Adrenal gland (tissue), 9 donors: ENCODE measurements at regions not wholly inside any gene's neighbourhood (a gene's known extent, or its start where the extent isn't known, plus 50 kb on each side); places are given as distances from the start of the nearest gene placed in this dataset.
"Not testable (repeated sequence)": the region's sequence is repeated elsewhere in the genome, so short reads cannot be mapped to it uniquely, and the experiment has no call there.

Experiments used
- DNase-seq, 7 donors: peaks; one replicate each; pipeline ENCODE4 v3.0.0-alpha.2; 2019 to 2020
- H3K27ac ChIP-seq, 5 donors: fragments of 200-600 bp; sonication (generic) in 4 of 5; 1 replicate in 3 of 5; 2 replicates in 2 of 5; pipeline versions ENCODE4 v1.5.1 to v1.8.0; 2016 to 2020; ENCODE audit warnings: mild to moderate bottlenecking in 1 of 5
- H3K27me3 ChIP-seq: fragments of 200-600 bp; 2 replicates; pipeline ENCODE4 v1.8.0; 2021
- H3K36me3 ChIP-seq, 2 donors: fragments of 200-600 bp; replicated peaks in 1 of 2; 1 replicate in 1 of 2; 2 replicates in 1 of 2; pipeline versions ENCODE4 v1.5.1 to v1.8.0; 2018 to 2022
- H3K4me1 ChIP-seq, 2 donors: fragments of 200-600 bp; replicated peaks in 1 of 2; 1 replicate in 1 of 2; 2 replicates in 1 of 2; pipeline versions ENCODE4 v1.5.1 to v1.8.0; 2018 to 2021
- H3K4me3 ChIP-seq, 4 donors: fragments of 200-600 bp; sonication (generic) in 3 of 4; one replicate each; pipeline ENCODE4 v1.5.1; 2016 to 2018
- H3K9me3 ChIP-seq, 3 donors: fragments of 200-600 bp; sonication (generic) in 1 of 3; replicated peaks in 1 of 3; 1 replicate in 2 of 3; 2 replicates in 1 of 3; pipeline versions ENCODE4 v1.5.1 to v1.8.0; 2016 to 2021
- POLR2A ChIP-seq, 2 donors: fragments of 450-650 bp; IDR thresholded peaks; one replicate each; pipeline ENCODE4 v1.6.1; 2017; ENCODE audit warnings: antibody characterized with exemption in 2 of 2, mild to moderate bottlenecking in 2 of 2, moderate library complexity in 1 of 2
- WGBS, 4 donors: extraction: QIAGEN DNeasy Blood & Tissue Kit in 2 of 4; methylation state at CpG; one replicate each; pipeline versions ENCODE4 v1.1.5 to v1.1.7; 2013 to 2017; 5-methylcytosine and 5-hydroxymethylcytosine counted together
- intact Hi-C, 2 donors: fragments of 100-400 bp; cut with DNase I; formaldehyde crosslinking; loops; one replicate each; pipeline versions ENCODE4 v1.14.1 to v1.15.0; 2022 to 2023
- TF ChIP-seq, protein P1 (sequence below), 6 experiments: fragments of 450-650 bp in 4 of 6; fragments of 200-600 bp in 2 of 6; sonication (generic) in 1 of 6; IDR thresholded peaks; 1 replicate in 5 of 6; 2 replicates in 1 of 6; pipeline versions ENCODE4 v1.5.1 to v1.8.0; 2016 to 2021; ENCODE audit warnings: antibody characterized with exemption in 6 of 6, mild to moderate bottlenecking in 2 of 6, moderate library complexity in 1 of 6
- donor health status: healthy with polysubstance abuse.
- donor health status: Bipolar disorder and iron deficiency.
- donor health status: DM: yes; HTN: yes; CAD: no.
- donor health status: DM: no; HTN: no; CAD: no.
- donor health status: DM: no; HTN: no; CAD: no.

GRCh38 chr4:138338840-138339239 lies 96.7 kb upstream of the SLC7A11 start:
- H3K36me3 ChIP-seq: no peaks in the 10 kb centered on the region
- TF ChIP-seq, protein P1, sequence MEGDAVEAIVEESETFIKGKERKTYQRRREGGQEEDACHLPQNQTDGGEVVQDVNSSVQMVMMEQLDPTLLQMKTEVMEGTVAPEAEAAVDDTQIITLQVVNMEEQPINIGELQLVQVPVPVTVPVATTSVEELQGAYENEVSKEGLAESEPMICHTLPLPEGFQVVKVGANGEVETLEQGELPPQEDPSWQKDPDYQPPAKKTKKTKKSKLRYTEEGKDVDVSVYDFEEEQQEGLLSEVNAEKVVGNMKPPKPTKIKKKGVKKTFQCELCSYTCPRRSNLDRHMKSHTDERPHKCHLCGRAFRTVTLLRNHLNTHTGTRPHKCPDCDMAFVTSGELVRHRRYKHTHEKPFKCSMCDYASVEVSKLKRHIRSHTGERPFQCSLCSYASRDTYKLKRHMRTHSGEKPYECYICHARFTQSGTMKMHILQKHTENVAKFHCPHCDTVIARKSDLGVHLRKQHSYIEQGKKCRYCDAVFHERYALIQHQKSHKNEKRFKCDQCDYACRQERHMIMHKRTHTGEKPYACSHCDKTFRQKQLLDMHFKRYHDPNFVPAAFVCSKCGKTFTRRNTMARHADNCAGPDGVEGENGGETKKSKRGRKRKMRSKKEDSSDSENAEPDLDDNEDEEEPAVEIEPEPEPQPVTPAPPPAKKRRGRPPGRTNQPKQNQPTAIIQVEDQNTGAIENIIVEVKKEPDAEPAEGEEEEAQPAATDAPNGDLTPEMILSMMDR (IDR thresholded peaks at IDR 0.05): no peak
- TF ChIP-seq POLR2A (IDR thresholded peaks at IDR 0.05): no peak
- H3K4me1 ChIP-seq: no peaks in the 10 kb centered on the region
- no peaks in the 10 kb centered on the region for H3K9me3 ChIP-seq
- H3K27me3 ChIP-seq: no peaks in the 10 kb centered on the region
- H3K27ac ChIP-seq: no peak overlapping the region
- no peak overlapping the region for H3K4me3 ChIP-seq
- intact Hi-C loops: no loop called here
- DNase-seq: no peak
- 87 to 91% (median 90%) methylated on average over 2 of the region's 2 CpGs for WGBS, 4 donors

DNA sequence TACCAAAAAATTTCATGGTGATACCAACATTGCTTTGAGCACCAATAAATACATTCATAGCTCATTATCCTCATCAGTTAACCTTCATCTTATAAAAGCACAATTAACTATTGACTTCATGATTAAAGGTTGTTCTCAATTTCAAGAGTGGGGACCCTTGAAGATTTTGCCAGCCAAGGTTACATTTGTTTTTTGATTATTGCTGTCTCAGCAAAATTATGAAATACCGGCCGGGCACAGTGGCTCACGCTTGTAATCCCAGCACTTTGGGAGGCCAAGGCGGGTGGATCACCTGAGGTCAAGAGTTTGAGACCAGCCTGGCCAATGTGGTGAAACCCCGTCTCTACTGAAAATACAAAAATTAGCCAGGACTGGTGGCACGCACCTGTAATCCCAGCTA lies 96.1 kb upstream of the SLC7A11 start:
- H3K36me3 ChIP-seq, H3K27ac ChIP-seq, H3K4me3 ChIP-seq, H3K4me1 ChIP-seq, DNase-seq, H3K9me3 ChIP-seq, intact Hi-C loops, H3K27me3 ChIP-seq: not testable (repeated sequence)
- 91 to 92% (median 92%) methylated on average over 6 of the region's 6 CpGs for WGBS, 4 donors

GRCh38 chr4:138334346-138335016 lies 92.3 kb upstream of the SLC7A11 start:
- no peak overlapping the region for H3K27ac ChIP-seq
- no peaks in the 10 kb centered on the region for H3K4me1 ChIP-seq
- intact Hi-C loops: no loop called here
- no peaks in the 10 kb centered on the region for H3K36me3 ChIP-seq
- no peaks in the 10 kb centered on the region for H3K9me3 ChIP-seq
- no peak for DNase-seq
- H3K27me3 ChIP-seq: no peaks in the 10 kb centered on the region
- H3K4me3 ChIP-seq: no peak overlapping the region
- 74 to 84% (median 79%) methylated on average over 9 of the region's 9 CpGs for WGBS, 4 donors
- TF ChIP-seq POLR2A (IDR thresholded peaks at IDR 0.05): no peak
- TF ChIP-seq, protein P1 (IDR thresholded peaks at IDR 0.05): no peak

DNA sequence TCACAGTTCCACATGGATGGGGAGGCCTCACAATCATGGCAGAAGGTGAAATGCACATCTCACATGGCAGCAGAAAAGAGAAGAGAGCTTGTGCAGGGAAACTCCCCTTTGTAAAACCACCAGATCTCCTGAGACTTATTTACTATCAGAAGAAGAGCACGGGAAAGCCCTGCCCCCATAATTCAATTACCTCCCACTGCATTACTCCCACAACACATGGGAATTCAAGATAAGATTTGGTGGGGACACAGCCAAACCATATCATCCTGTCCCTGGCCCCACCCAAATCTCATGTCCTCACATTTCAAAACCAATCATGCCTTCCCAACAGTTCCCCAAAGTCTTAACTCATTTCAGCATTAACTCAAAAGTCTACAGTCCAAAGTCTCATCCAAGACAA lies 90.3 kb upstream of the SLC7A11 start:
- H3K36me3 ChIP-seq, H3K4me3 ChIP-seq, H3K27ac ChIP-seq, DNase-seq, H3K4me1 ChIP-seq, intact Hi-C loops, H3K9me3 ChIP-seq, H3K27me3 ChIP-seq: not testable (repeated sequence)
- 80 to 100% (median 81%) methylated on average over 1 of the region's 1 CpG for WGBS, 4 donors

- Histone ChIP-seq H3K4me3 (no peak overlapping the region), H3K4me1 (no peaks in the 10 kb centered on the region), H3K36me3 (no peaks in the 10 kb centered on the region), H3K27ac (no peak overlapping the region), H3K9me3 (no peaks in the 10 kb centered on the region), H3K27me3 (no peaks in the 10 kb centered on the region)
- DNase-seq: no peak
- intact Hi-C loops: no loop called here
- TF ChIP-seq POLR2A (IDR thresholded peaks at IDR 0.05): no peak
- TF ChIP-seq, protein P1 (IDR thresholded peaks at IDR 0.05): no peak
- 35 to 63% (median 48%) methylated on average over 2 of the region's 2 CpGs for WGBS, 4 donors
Measured at GRCh38 chr4:138330531-138330930, 88.4 kb upstream of the SLC7A11 start.
